C4-2B (cell line): ENCODE measurements at regions not wholly inside any gene's neighbourhood (a gene's known extent, or its start where the extent isn't known, plus 50 kb on each side); places are given as distances from the start of the nearest gene placed in this dataset.

Source experiments
- ZFX ChIP-seq: fragments of 450-650 bp; IDR thresholded peaks from 2 replicates; pipeline ENCODE4 v1.6.1; 2017
- TF ChIP-seq, protein P1 (sequence below): fragments of 450-650 bp; conservative IDR thresholded peaks from 2 replicates; pipeline ENCODE4 v1.5.1; 2017; ENCODE audit warnings: mild to moderate bottlenecking

DNA sequence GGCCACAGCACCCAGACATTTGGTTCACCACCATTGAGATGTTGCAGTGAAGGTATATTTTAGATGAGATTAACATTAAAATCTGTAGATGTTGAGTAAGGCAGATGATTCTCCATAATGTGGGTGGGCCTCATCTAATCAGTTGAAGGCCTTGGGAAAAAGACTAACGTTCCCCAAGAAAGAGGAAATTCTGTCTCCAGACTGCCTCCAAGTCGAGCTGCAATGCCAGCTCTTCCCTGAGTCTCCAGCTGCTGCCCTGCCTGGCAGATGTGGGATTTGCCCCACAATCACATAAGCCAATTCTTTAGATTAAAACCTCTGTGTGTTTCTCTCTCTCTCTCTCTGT is 101.9 kb downstream of the PDCL3 start:
- TF ChIP-seq, protein P1, sequence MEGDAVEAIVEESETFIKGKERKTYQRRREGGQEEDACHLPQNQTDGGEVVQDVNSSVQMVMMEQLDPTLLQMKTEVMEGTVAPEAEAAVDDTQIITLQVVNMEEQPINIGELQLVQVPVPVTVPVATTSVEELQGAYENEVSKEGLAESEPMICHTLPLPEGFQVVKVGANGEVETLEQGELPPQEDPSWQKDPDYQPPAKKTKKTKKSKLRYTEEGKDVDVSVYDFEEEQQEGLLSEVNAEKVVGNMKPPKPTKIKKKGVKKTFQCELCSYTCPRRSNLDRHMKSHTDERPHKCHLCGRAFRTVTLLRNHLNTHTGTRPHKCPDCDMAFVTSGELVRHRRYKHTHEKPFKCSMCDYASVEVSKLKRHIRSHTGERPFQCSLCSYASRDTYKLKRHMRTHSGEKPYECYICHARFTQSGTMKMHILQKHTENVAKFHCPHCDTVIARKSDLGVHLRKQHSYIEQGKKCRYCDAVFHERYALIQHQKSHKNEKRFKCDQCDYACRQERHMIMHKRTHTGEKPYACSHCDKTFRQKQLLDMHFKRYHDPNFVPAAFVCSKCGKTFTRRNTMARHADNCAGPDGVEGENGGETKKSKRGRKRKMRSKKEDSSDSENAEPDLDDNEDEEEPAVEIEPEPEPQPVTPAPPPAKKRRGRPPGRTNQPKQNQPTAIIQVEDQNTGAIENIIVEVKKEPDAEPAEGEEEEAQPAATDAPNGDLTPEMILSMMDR, result no peak
- no peak for TF ChIP-seq ZFX
